HCT116 (cell line): ENCODE measurements at regions not wholly inside any gene's neighbourhood (a gene's known extent, or its start where the extent isn't known, plus 50 kb on each side); places are given as distances from the start of the nearest gene placed in this dataset.

ENCODE experiments used
- ATAC-seq: fragments of 200-7000 bp; cut with Tn5 transposase; 2 replicates; pipeline ENCODE4 v1.9.1; 2020; ENCODE audit warnings: mild to moderate bottlenecking, moderate library complexity
- BruUV-seq: library from RNA; stranded (reverse); fragments of 400-500 nt; replicated peaks from 2 replicates; lab custom pipeline; 2021; lab: Mats Ljungman, UMichigan
- CTCF ChIA-PET: fragments of 300-600 bp; sonication (Branson Sonifier 250); formaldehyde crosslinking; loops from one replicate; lab custom pipeline; 2021; ENCODE audit warnings: antibody characterized with exemption; lab: Charles Lee
- POLR2A ChIA-PET: fragments of 300-600, 350-600 bp; sonication (Branson Sonifier 250); formaldehyde crosslinking; loops from one replicate; lab custom pipeline; 2021; ENCODE audit warnings: antibody characterized with exemption; lab: Charles Lee
- RAD21 ChIA-PET, 2 experiments: fragments of 300-600 bp; sonication (Branson Sonifier 250); formaldehyde crosslinking; loops; one replicate each; lab custom pipeline; 2023; ENCODE audit warnings: low total read pairs in 2 of 2; ENCODE audit not compliant: uncharacterized antibody in 2 of 2, unreplicated experiment in 2 of 2, low non-redundant PET in 1 of 2; lab: Charles Lee
- DNase-seq: peaks from one replicate; pipeline ENCODE4 v3.0.0-alpha.2; 2010; ENCODE audit warnings: low read depth, low spot score
- H2AFZ ChIP-seq: fragments of 200-600 bp; shearing (Covaris generic), sonication (generic); 2 replicates; pipeline ENCODE4 v1.6.1; 2017; ENCODE audit warnings: low read depth, mixed run types, mixed read lengths, antibody characterized with exemption, low read length; ENCODE audit not compliant: poor library complexity, severe bottlenecking
- H3K27ac ChIP-seq: 2 replicates; pipeline ENCODE4 v1.5.1; 2012; ENCODE audit warnings: low read depth, low read length
- H3K27me3 ChIP-seq: fragments of 200-600 bp; sonication (generic); 2 replicates; pipeline ENCODE4 v1.6.1; 2016; ENCODE audit warnings: mixed run types, low read length, mixed read lengths; ENCODE audit not compliant: insufficient read depth
- H3K36me3 ChIP-seq, 2 experiments: fragments of 200-500 bp in 1 of 2; fragments of 200-600 bp in 1 of 2; sonication (Bioruptor generic) in 1 of 2; sonication (generic) in 1 of 2; 2 replicates each; pipeline versions ENCODE4 v1.5.1 to v1.6.1; 2014 to 2016; ENCODE audit warnings: low read length in 2 of 2, inconsistent platforms in 1 of 2, mixed read lengths in 1 of 2, mixed run types in 1 of 2; ENCODE audit not compliant: insufficient read depth in 2 of 2, control insufficient read depth in 1 of 2
- H3K4me1 ChIP-seq, 2 experiments: fragments of 200-600 bp in 1 of 2; sonication (generic) in 1 of 2; 2 replicates each; pipeline versions ENCODE4 v1.5.1 to v1.6.1; 2012 to 2017; ENCODE audit warnings: low read length in 2 of 2, inconsistent platforms in 1 of 2, mild to moderate bottlenecking in 1 of 2, mixed read lengths in 1 of 2, mixed run types in 1 of 2, moderate library complexity in 1 of 2; ENCODE audit not compliant: insufficient read depth in 2 of 2, control insufficient read depth in 1 of 2
- H3K4me2 ChIP-seq: fragments of 200-600 bp; sonication (generic); 2 replicates; pipeline ENCODE4 v1.6.1; 2017; ENCODE audit warnings: mixed run types, low read length, mixed read lengths
- H3K4me3 ChIP-seq, 2 experiments: fragments of 200-600 bp in 1 of 2; sonication (generic) in 1 of 2; replicated peaks in 1 of 2; 2 replicates each; pipeline ENCODE4 v1.5.1; 2011 to 2016; ENCODE audit warnings: low read length in 2 of 2, control low read depth in 1 of 2, low read depth in 1 of 2, mild to moderate bottlenecking in 1 of 2, mixed read lengths in 1 of 2, mixed run types in 1 of 2
- H3K79me2 ChIP-seq: fragments of 200-600 bp; sonication (generic); 2 replicates; pipeline ENCODE4 v1.6.1; 2017; ENCODE audit warnings: mild to moderate bottlenecking, mixed run types, low read length, moderate library complexity, mixed read lengths; ENCODE audit not compliant: insufficient read depth
- H3K9ac ChIP-seq: fragments of 200-600 bp; sonication (generic); 2 replicates; pipeline ENCODE4 v1.6.1; 2016; ENCODE audit warnings: low read length, mixed read lengths
- H3K9me2 ChIP-seq: fragments of 200-600 bp; sonication (generic), shearing (Covaris generic); 2 replicates; pipeline ENCODE4 v1.6.1; 2017; ENCODE audit warnings: mixed run types, mild to moderate bottlenecking, moderate library complexity; ENCODE audit not compliant: insufficient read depth
- H3K9me3 ChIP-seq, 2 experiments: fragments of 200-500 bp in 1 of 2; fragments of 200-600 bp in 1 of 2; sonication (Bioruptor generic) in 1 of 2; sonication (generic) in 1 of 2; 2 replicates each; pipeline ENCODE4 v1.6.1; 2014 to 2017; ENCODE audit warnings: low read length in 2 of 2, mixed read lengths in 2 of 2, inconsistent platforms in 1 of 2, low read depth in 1 of 2, mild to moderate bottlenecking in 1 of 2, mixed run types in 1 of 2, moderate library complexity in 1 of 2; ENCODE audit not compliant: control insufficient read depth in 1 of 2, insufficient read depth in 1 of 2
- H4K20me1 ChIP-seq: fragments of 200-600 bp; sonication (generic), shearing (Covaris generic); 2 replicates; pipeline ENCODE4 v1.6.1; 2017; ENCODE audit warnings: mixed run types, mild to moderate bottlenecking, moderate library complexity; ENCODE audit not compliant: insufficient read depth
- CBX3 ChIP-seq: IDR thresholded peaks from 2 replicates; pipeline ENCODE4 v1.6.1; 2012; ENCODE audit warnings: low read depth
- CEBPB ChIP-seq: IDR thresholded peaks from 2 replicates; pipeline ENCODE4 v1.6.1; 2012; ENCODE audit warnings: low read depth
- ELF1 ChIP-seq: IDR thresholded peaks from 2 replicates; pipeline ENCODE4 v1.6.1; 2012; ENCODE audit warnings: low read depth, borderline replicate concordance
- JUND ChIP-seq: IDR thresholded peaks from 2 replicates; pipeline ENCODE4 v1.6.1; 2012
- MAX ChIP-seq: IDR thresholded peaks from 2 replicates; pipeline ENCODE4 v1.6.1; 2012
- RAD21 ChIP-seq: IDR thresholded peaks from 2 replicates; pipeline ENCODE4 v1.6.1; 2012; ENCODE audit warnings: low read depth, mild to moderate bottlenecking
- SP1 ChIP-seq: IDR thresholded peaks from 2 replicates; pipeline ENCODE4 v1.6.1; 2012; ENCODE audit warnings: low read depth
- TCF7L2 ChIP-seq: IDR thresholded peaks from 2 replicates; pipeline ENCODE4 v1.7.0; 2011; ENCODE audit warnings: borderline replicate concordance, inconsistent platforms; ENCODE audit not compliant: insufficient read depth, insufficient read length; ENCODE audit errors: extremely low read depth
- ZNF274 ChIP-seq: fragments of 200-500 bp; sonication (Bioruptor generic); IDR thresholded peaks from 2 replicates; pipeline ENCODE4 v1.6.1; 2014; ENCODE audit warnings: mild to moderate bottlenecking, low read depth, low read length, inconsistent platforms
- intact Hi-C: fragments of 100-400 bp; cut with micrococcal nuclease; formaldehyde crosslinking; loops from 2 replicates; pipeline ENCODE4 v1.10.0; 2022
- TF ChIP-seq, protein P1 (sequence below), 3 experiments: fragments of 200-600 bp in 1 of 3; sonication (generic) in 1 of 3; IDR thresholded peaks in 2 of 3; conservative IDR thresholded peaks in 1 of 3; 2 replicates each; pipeline ENCODE4 v1.5.1; 2012 to 2017; ENCODE audit warnings: low read depth in 2 of 3, low read length in 2 of 3, antibody characterized with exemption in 1 of 3, borderline replicate concordance in 1 of 3, control low read depth in 1 of 3, mild to moderate bottlenecking in 1 of 3, mixed read lengths in 1 of 3, mixed run types in 1 of 3, moderate library complexity in 1 of 3; ENCODE audit not compliant: insufficient read depth in 1 of 3
- TF ChIP-seq, protein P2 (sequence below): IDR thresholded peaks from 2 replicates; pipeline ENCODE4 v1.6.1; 2011; ENCODE audit warnings: mild to moderate bottlenecking, low read length, moderate library complexity; ENCODE audit not compliant: insufficient replicate concordance; ENCODE audit errors: extremely low read depth
- TF ChIP-seq, protein P3 (sequence below): IDR thresholded peaks from 2 replicates; pipeline ENCODE4 v1.6.1; 2012; ENCODE audit warnings: low read depth

DNA sequence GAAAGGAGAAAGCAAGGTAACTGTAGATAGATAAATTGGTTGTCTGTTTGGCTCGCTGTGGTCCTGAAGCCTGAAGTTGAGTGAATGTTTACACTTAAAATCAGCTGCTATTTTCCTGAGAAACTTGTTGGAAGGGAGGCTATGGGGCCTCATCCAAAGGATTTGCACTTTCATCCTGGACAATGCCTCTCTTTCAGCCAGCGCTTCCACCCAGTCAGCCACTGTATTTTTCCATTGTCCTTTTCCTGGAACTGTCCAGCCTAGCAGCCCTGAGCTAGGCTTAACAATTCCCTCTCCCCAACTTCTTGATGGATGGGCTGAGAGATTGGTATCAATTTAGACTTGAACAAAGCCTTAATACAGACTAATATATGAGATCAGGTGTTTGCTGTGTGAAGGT, 429.2 kb downstream of the DMAC1 start (continued):
- TF ChIP-seq, protein P1, sequence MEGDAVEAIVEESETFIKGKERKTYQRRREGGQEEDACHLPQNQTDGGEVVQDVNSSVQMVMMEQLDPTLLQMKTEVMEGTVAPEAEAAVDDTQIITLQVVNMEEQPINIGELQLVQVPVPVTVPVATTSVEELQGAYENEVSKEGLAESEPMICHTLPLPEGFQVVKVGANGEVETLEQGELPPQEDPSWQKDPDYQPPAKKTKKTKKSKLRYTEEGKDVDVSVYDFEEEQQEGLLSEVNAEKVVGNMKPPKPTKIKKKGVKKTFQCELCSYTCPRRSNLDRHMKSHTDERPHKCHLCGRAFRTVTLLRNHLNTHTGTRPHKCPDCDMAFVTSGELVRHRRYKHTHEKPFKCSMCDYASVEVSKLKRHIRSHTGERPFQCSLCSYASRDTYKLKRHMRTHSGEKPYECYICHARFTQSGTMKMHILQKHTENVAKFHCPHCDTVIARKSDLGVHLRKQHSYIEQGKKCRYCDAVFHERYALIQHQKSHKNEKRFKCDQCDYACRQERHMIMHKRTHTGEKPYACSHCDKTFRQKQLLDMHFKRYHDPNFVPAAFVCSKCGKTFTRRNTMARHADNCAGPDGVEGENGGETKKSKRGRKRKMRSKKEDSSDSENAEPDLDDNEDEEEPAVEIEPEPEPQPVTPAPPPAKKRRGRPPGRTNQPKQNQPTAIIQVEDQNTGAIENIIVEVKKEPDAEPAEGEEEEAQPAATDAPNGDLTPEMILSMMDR (IDR thresholded peaks at IDR 0.05 in 2 of 3, conservative IDR thresholded peaks at IDR 0.05 in 1 of 3; ENCODE audit: borderline replicate concordance in 1 of 3, insufficient read depth in 1 of 3, low read depth in 2 of 3, low read length in 2 of 3) = no peak
- TF ChIP-seq ZNF274 (no peak), SP1 (no peak)
- TF ChIP-seq, protein P2, sequence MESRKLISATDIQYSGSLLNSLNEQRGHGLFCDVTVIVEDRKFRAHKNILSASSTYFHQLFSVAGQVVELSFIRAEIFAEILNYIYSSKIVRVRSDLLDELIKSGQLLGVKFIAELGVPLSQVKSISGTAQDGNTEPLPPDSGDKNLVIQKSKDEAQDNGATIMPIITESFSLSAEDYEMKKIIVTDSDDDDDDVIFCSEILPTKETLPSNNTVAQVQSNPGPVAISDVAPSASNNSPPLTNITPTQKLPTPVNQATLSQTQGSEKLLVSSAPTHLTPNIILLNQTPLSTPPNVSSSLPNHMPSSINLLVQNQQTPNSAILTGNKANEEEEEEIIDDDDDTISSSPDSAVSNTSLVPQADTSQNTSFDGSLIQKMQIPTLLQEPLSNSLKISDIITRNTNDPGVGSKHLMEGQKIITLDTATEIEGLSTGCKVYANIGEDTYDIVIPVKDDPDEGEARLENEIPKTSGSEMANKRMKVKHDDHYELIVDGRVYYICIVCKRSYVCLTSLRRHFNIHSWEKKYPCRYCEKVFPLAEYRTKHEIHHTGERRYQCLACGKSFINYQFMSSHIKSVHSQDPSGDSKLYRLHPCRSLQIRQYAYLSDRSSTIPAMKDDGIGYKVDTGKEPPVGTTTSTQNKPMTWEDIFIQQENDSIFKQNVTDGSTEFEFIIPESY = no peak

DNA sequence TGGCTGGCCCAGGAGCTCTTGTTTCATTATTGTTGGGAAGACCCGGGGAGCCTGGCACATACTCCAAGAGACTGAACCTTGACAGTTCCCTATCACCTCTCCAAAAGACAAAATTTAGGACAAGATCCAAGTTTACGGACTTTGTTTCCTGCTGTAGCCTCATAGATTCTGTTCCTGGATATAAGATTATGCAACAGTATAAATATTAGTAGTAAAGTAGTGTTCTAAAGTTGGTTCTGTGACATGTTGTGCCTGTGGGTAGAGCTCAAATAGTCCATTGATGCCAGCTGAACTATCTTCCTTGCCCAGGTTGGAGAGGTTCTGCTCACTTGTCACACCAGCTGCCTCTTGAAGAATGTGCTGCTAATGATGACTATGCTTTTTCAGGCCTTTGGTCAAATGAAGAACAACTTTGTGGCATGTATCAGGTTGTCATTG, 430.2 kb downstream of the DMAC1 start:
- Histone ChIP-seq H3K9me2 (no peaks in the 10 kb centered on the region), H3K4me1 (no peaks in the 10 kb centered on the region), H3K4me2 (no peak overlapping the region), H3K27ac (no peak overlapping the region), H4K20me1 (no peaks in the 10 kb centered on the region), H3K27me3 (0 out of 2 replicates have a peak, but pooled peaks cover 4% of the 10 kb centered on the region), H3K79me2 (no peaks in the 10 kb centered on the region), H3K4me3 (no peak overlapping the region), H3K36me3 (no peaks in the 10 kb centered on the region), H2AFZ (no peak overlapping the region), H3K9ac (no peak overlapping the region), H3K9me3 (no peaks in the 10 kb centered on the region)
- TF ChIP-seq RAD21 (no peak), CBX3 (no peak), JUND (no peak), ELF1 (no peak), MAX (no peak), CEBPB (no peak), TCF7L2 (no peak)
- TF ChIP-seq, protein P3, sequence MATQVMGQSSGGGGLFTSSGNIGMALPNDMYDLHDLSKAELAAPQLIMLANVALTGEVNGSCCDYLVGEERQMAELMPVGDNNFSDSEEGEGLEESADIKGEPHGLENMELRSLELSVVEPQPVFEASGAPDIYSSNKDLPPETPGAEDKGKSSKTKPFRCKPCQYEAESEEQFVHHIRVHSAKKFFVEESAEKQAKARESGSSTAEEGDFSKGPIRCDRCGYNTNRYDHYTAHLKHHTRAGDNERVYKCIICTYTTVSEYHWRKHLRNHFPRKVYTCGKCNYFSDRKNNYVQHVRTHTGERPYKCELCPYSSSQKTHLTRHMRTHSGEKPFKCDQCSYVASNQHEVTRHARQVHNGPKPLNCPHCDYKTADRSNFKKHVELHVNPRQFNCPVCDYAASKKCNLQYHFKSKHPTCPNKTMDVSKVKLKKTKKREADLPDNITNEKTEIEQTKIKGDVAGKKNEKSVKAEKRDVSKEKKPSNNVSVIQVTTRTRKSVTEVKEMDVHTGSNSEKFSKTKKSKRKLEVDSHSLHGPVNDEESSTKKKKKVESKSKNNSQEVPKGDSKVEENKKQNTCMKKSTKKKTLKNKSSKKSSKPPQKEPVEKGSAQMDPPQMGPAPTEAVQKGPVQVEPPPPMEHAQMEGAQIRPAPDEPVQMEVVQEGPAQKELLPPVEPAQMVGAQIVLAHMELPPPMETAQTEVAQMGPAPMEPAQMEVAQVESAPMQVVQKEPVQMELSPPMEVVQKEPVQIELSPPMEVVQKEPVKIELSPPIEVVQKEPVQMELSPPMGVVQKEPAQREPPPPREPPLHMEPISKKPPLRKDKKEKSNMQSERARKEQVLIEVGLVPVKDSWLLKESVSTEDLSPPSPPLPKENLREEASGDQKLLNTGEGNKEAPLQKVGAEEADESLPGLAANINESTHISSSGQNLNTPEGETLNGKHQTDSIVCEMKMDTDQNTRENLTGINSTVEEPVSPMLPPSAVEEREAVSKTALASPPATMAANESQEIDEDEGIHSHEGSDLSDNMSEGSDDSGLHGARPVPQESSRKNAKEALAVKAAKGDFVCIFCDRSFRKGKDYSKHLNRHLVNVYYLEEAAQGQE = no peak
- TF ChIP-seq, protein P2 = no peak
- ChIA-PET CTCF (no interaction called here), POLR2A (no interaction called here), RAD21 (no interaction called here)
- BruUV-seq = no TSS peak
- no peak for ATAC-seq
- intact Hi-C loops = no loop called here
- DNase-seq = no peak
